Muscle layer of duodenum (tissue), 2 donors: ENCODE measurements at regions not wholly inside any gene's neighbourhood (a gene's known extent, or its start where the extent isn't known, plus 50 kb on each side); places are given as distances from the start of the nearest gene placed in this dataset.

Experiments
- H3K27ac ChIP-seq: one replicate; pipeline ENCODE4 v1.7.0; 2013; ENCODE audit warnings: mild to moderate bottlenecking, low read length
- H3K27me3 ChIP-seq: one replicate; pipeline ENCODE4 v1.7.0; 2013; ENCODE audit warnings: low read depth, mild to moderate bottlenecking, control low read depth, low read length
- H3K36me3 ChIP-seq, 2 donors: one replicate each; pipeline ENCODE4 v1.7.0; 2013; ENCODE audit warnings: low read length in 2 of 2, control low read depth in 1 of 2, mild to moderate bottlenecking in 1 of 2; ENCODE audit not compliant: insufficient read depth in 2 of 2, control insufficient read depth in 1 of 2
- H3K4me1 ChIP-seq, 2 donors: one replicate each; pipeline ENCODE4 v1.7.0; 2013; ENCODE audit warnings: low read length in 2 of 2, mild to moderate bottlenecking in 2 of 2, control low read depth in 1 of 2, moderate library complexity in 1 of 2; ENCODE audit not compliant: insufficient read depth in 2 of 2, control insufficient read depth in 1 of 2
- H3K4me3 ChIP-seq, 2 donors: one replicate each; pipeline ENCODE4 v1.7.0; 2013; ENCODE audit warnings: low read length in 2 of 2, low read depth in 1 of 2, mild to moderate bottlenecking in 1 of 2
- H3K9me3 ChIP-seq, 2 donors: one replicate each; pipeline ENCODE4 v1.7.0; 2013; ENCODE audit warnings: low read length in 2 of 2, control low read depth in 1 of 2, mild to moderate bottlenecking in 1 of 2; ENCODE audit not compliant: control insufficient read depth in 1 of 2
- donor health status: healthy.

DNA sequence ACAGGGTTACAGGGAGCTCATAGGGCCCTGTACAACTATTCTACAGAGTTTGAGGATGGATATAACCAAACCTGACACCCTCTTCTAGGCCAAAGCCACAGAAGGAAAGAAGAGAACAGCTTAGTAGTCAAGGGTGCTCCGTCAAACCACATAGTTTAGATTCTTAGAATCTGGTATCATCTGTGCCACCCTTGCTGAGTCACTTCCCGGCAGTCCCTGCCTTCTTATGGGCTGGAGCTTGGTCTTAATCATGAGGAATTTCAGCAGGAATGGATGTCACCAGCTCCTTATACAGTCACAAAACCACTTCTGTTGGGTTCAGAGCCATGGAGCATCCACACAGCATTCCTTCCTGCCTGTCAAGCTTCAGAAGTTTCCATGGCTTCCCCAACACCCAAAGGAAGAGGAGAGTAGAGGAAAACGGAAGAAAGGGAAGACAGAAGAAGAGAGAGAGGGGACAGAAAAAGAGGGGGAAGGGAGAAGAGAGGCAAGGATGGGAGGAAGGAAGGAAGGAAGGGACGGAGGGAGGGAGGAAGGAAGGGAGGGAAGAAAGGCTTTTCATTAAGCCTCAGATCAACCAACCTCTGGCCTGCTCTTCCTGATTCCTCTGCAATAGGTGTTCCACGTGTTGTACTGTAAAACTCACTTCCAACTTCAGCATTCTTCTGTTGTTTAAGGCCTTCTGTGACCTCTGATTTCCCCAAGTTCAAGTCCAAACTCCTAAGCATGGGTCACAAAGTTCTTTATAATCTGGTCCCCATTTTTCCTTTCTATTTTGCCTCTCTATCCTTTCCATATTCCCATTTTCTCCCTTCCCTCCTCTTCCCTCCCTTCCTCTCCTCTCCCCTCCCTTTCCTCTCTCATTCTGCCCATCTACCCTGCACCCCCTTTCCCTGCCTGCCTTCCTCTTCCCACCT lies 246.1 kb upstream of the TNP1 start:
- Histone ChIP-seq H3K4me1 (no peaks in the 10 kb centered on the region), H3K27ac (peak overlapping the region; percentile 37)

DNA sequence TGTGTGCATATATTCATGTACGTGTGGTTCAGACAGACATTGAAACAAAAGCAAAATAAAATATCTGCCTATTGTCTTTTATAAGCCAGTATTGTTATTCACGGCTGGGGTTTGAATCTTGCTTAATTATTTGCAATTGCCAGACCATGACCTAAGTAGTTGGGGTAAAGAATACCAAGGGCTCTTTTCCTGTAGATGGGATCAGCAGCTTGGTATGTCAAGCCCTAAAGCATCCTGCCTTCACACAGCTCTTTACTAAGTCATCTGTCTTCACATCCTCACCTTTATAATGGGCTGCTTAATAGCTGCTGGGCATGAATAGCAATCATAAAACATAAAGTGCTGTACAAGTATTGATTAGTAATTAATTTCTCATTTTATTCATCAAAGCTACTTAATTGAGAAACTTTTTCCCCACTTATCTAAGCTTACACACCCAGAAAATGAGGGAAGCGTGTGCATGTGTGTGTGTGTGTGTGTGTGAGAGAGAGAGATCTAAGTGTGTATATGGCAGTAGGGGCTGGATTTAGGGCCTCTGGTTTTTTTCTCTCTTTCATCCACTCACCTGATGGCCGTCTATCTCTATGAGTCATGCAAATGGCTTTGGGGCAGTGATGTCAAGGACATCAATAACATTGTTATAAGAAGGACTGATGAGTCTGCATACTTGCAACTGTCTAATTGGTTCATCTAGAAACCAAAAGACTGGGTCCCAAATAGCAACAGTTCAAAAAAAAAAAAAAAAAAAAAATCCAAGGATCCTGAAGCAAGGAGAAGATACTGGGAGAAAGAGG lies 244.1 kb upstream of the TNP1 start:
- H3K4me1 ChIP-seq: no peaks in the 10 kb centered on the region
- no peaks in the 10 kb centered on the region for H3K9me3 ChIP-seq
- H3K27me3 ChIP-seq: no peaks in the 10 kb centered on the region
- H3K27ac ChIP-seq: peak overlapping the region; percentile 40
- no peak overlapping the region for H3K4me3 ChIP-seq
- peaks cover 0 to 5% of the 10 kb centered on the region in 2 donors for H3K36me3 ChIP-seq

More for the DNA sequence above, 246.1 kb upstream of the TNP1 start:
- no peaks in the 10 kb centered on the region for H3K9me3 ChIP-seq
- peaks cover 0 to 5% of the 10 kb centered on the region in 2 donors for H3K36me3 ChIP-seq
- H3K27me3 ChIP-seq: no peaks in the 10 kb centered on the region
- no peak overlapping the region for H3K4me3 ChIP-seq

- H3K4me1 ChIP-seq: no peaks in the 10 kb centered on the region
- H3K4me3 ChIP-seq: no peak overlapping the region
- no peak overlapping the region for H3K27ac ChIP-seq
- H3K27me3 ChIP-seq: no peaks in the 10 kb centered on the region
- peaks cover 0 to 5% of the 10 kb centered on the region in 2 donors for H3K36me3 ChIP-seq
- H3K9me3 ChIP-seq: no peaks in the 10 kb centered on the region
Measured at GRCh38 chr2:217102956-217103355, 243.1 kb upstream of the TNP1 start.

DNA sequence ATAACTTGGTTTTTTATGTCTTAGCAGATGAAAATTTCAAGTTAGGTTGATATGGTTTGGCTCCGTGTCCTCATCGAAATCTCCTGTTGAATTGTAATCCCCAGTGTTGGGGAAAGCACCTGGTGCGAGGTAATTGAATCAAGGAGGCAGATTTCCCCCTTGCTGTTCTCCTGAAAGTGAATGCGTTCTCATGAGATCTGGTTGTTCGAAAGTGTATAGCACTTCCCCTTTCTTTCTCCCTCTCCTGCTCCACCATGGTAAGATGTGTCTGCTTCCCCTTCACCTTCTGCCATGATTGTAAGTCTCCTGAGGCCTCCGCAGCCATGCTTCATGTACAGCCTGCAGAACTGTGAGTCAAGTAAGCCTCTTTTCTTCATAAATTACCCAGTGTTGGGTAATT lies 242.1 kb upstream of the TNP1 start:
- Histone ChIP-seq H3K9me3 (no peaks in the 10 kb centered on the region), H3K36me3 (peaks cover 0 to 5% of the 10 kb centered on the region in 2 donors), H3K4me3 (no peak overlapping the region), H3K4me1 (no peaks in the 10 kb centered on the region), H3K27me3 (no peaks in the 10 kb centered on the region), H3K27ac (no peak overlapping the region)

GRCh38 chr2:217099561-217099960 lies 239.7 kb upstream of the TNP1 start:
- H3K9me3 ChIP-seq: no peaks in the 10 kb centered on the region
- H3K27ac ChIP-seq: no peak overlapping the region
- H3K4me1 ChIP-seq: no peaks in the 10 kb centered on the region
- H3K27me3 ChIP-seq: no peaks in the 10 kb centered on the region
- H3K4me3 ChIP-seq: no peak overlapping the region
- H3K36me3 ChIP-seq: no peaks in the 10 kb centered on the region

DNA sequence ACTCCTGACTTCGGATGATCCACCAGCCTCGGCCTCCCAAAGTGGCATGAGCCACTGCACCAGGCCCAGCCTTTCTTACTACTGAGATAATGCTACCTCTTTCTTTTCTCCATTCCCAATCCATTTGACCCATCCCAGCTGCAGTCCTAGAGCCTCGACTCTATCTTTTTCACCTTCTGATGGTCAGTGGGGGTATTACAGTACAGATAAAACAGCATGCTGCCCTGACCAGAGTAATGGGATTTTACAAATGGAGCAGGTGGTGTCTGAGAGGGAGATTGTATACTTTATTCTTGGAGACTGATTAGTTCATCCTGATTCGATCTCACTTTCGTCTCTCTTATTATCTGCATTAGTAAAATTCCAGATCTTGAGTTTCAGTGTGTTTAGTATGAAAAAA lies 238.6 kb upstream of the TNP1 start:
- H3K4me1 ChIP-seq: no peaks in the 10 kb centered on the region
- no peak overlapping the region for H3K4me3 ChIP-seq
- no peaks in the 10 kb centered on the region for H3K36me3 ChIP-seq
- H3K9me3 ChIP-seq: no peaks in the 10 kb centered on the region
- no peak overlapping the region for H3K27ac ChIP-seq
- no peaks in the 10 kb centered on the region for H3K27me3 ChIP-seq

DNA sequence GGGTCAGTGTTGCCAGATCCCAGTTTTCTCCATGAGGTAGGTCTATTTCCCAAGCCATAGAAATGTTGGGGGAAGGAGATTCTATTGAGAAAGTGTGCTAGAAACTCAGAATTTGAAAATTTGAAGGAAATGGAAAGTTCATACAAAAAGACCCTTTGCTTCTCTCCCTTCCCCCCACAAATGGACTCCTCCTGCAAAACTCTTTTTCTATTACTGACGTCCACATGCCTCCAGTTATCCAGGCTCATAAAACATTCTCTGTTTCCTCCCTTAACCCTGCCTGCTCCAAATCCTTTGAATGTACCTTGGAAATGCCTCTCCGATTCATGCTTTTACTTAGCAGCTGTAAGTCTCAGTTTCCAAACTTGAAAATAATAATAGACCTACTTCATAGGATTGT lies 237.5 kb upstream of the TNP1 start:
- no peak overlapping the region for H3K4me3 ChIP-seq
- no peak overlapping the region for H3K27ac ChIP-seq
- no peaks in the 10 kb centered on the region for H3K36me3 ChIP-seq
- no peaks in the 10 kb centered on the region for H3K4me1 ChIP-seq
- no peaks in the 10 kb centered on the region for H3K27me3 ChIP-seq
- no peaks in the 10 kb centered on the region for H3K9me3 ChIP-seq

DNA sequence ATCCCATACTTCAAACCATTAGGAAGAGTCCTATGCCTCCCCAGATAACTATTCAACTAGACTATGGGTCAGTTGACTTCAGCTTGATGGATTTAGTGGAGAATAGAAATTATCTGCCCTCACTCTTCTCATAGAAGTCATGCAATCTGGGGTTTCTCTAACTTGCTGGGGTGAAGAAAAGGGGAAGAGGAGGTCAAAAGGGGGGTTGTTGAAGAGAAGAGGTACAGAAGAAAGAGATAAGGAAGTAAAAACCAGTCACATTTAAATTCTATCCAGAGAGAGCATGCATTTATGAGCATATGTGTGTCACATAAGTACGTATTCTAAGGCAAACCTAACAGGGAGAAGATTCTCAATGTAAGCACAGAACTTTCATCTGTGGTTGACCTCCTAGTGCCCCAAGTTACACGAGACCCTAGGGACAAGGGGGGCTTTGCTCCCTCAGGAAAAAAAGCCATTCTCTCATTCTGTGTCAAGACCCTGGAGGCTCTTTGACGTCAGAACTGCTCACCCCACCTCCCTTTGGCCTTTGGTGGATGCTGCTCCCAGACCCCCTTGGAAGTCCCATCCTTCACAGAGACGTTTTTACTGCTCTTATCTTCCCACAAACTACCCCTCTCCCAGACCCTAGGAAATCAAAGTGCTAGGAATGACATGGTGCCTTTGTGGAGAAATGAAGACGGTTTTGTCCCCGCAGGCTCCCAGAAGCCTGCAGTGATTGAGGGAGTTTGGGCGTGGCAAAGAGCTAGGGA lies 236.8 kb upstream of the TNP1 start:
- H3K9me3 ChIP-seq: no peaks in the 10 kb centered on the region
- no peak overlapping the region for H3K27ac ChIP-seq
- no peaks in the 10 kb centered on the region for H3K4me1 ChIP-seq
- H3K27me3 ChIP-seq: no peaks in the 10 kb centered on the region
- H3K36me3 ChIP-seq: no peaks in the 10 kb centered on the region
- no peak overlapping the region for H3K4me3 ChIP-seq

DNA sequence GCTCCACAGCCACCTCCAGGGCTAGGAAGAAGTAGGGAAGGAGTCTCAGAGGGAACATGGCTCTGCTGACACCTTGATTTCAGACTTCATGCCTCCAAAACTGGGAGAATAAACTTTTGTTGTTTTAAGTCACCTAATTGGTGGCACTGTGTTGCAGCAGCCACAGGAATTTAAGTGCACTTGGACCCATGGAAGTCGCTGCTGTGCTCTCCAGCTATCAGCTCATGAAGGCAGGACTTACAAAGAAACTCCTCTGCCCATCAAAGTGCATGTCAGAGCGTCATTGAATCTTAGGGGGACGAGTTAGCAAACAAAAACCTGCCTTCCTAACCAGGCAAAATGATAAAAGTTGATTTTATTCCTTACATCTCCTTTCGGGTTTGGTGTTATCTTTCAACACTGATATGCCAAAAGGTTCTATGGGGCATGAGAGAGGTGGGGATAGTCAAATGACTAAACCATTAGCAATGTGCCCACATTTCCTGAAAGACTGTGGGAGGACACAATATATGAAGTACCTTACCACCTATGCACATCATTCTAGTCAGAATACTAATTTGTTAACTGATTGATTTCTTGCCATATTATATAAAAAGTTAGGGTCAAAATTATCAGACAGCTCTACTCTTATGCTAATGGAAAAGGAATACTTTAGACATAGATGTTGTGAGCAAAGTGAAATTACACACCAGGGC lies 235.8 kb upstream of the TNP1 start:
- no peak overlapping the region for H3K27ac ChIP-seq
- H3K36me3 ChIP-seq: no peaks in the 10 kb centered on the region
- no peaks in the 10 kb centered on the region for H3K9me3 ChIP-seq
- no peak overlapping the region for H3K4me3 ChIP-seq
- no peaks in the 10 kb centered on the region for H3K27me3 ChIP-seq
- H3K4me1 ChIP-seq: no peaks in the 10 kb centered on the region

DNA sequence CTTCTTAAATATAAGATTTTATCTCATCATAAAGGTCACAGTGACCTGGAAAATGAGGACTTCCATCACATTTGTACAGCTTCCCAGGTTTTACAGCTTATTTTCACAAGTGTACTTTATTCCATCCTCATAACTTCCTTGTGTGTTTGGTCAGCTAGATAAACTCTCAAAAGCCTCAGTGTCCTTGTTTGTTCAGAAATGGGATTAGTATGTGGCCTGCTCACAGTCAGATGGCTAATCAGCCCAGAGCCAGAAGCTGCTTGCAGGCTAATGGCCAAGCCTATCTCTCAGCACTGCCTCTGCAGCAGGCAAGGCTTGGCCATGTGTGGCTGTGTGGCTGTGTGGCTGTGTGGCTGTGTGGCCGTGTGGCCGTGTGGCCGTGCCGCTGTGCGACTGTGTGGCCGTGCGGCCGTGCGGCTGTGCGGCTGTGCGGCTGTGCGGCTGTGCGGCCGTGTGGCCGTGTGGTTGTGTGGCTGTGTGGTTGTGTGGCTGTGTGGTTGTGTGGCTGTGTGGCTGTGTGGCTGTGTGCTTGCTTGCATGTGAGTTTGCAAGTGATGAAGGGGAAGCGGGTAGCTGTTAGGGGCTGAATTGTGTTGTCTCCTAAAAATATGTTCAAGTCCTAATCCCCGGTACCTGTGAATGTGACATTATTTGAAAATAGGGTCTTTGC lies 233.0 kb upstream of the TNP1 start:
- Histone ChIP-seq H3K36me3 (no peaks in the 10 kb centered on the region), H3K4me3 (no peak overlapping the region), H3K4me1 (no peaks in the 10 kb centered on the region), H3K9me3 (no peaks in the 10 kb centered on the region), H3K27me3 (no peaks in the 10 kb centered on the region), H3K27ac (no peak overlapping the region)
